Liver (tissue), 8 donors: ENCODE measurements at regions not wholly inside any gene's neighbourhood (a gene's known extent, or its start where the extent isn't known, plus 50 kb on each side); places are given as distances from the start of the nearest gene placed in this dataset.

ENCODE experiments used
- DNase-seq: peaks from one replicate; pipeline ENCODE4 v3.0.0-alpha.2; 2017; ENCODE audit warnings: low spot score
- H3K27ac ChIP-seq, 2 donors: one replicate each; pipeline ENCODE4 v1.7.0; 2013; ENCODE audit warnings: inconsistent platforms in 2 of 2, low read length in 2 of 2, control low read depth in 1 of 2, low read depth in 1 of 2, mild to moderate bottlenecking in 1 of 2
- H3K27me3 ChIP-seq, 4 donors: one replicate each; pipeline versions ENCODE4 v1.6.1 to v1.7.0; 2013; ENCODE audit warnings: low read length in 3 of 4, inconsistent platforms in 1 of 4, mild to moderate bottlenecking in 1 of 4, moderate library complexity in 1 of 4; ENCODE audit not compliant: control insufficient read depth in 4 of 4, insufficient read depth in 4 of 4
- H3K36me3 ChIP-seq, 4 donors: one replicate each; pipeline versions ENCODE4 v1.6.1 to v1.7.0; 2013; ENCODE audit warnings: low read length in 3 of 4, mild to moderate bottlenecking in 3 of 4, low read depth in 1 of 4, moderate library complexity in 1 of 4; ENCODE audit not compliant: control insufficient read depth in 4 of 4, insufficient read depth in 3 of 4
- H3K4me1 ChIP-seq, 4 donors: one replicate each; pipeline versions ENCODE4 v1.6.1 to v1.7.0; 2013; ENCODE audit warnings: low read length in 3 of 4, mild to moderate bottlenecking in 3 of 4, moderate library complexity in 1 of 4; ENCODE audit not compliant: control insufficient read depth in 4 of 4, insufficient read depth in 4 of 4
- H3K4me3 ChIP-seq, 3 donors: one replicate each; pipeline versions ENCODE4 v1.6.1 to v1.7.0; 2013; ENCODE audit warnings: low read length in 3 of 3, control low read depth in 1 of 3, low read depth in 1 of 3, mild to moderate bottlenecking in 1 of 3
- H3K9ac ChIP-seq, 2 donors: one replicate each; pipeline ENCODE4 v1.7.0; 2013; ENCODE audit warnings: low read length in 2 of 2, mild to moderate bottlenecking in 2 of 2, moderate library complexity in 2 of 2, control low read depth in 1 of 2, low read depth in 1 of 2
- H3K9me3 ChIP-seq, 4 donors: one replicate each; pipeline versions ENCODE4 v1.6.1 to v1.7.0; 2013; ENCODE audit warnings: low read length in 3 of 4; ENCODE audit not compliant: control insufficient read depth in 4 of 4
- ATF3 ChIP-seq: IDR thresholded peaks from 2 replicates; pipeline ENCODE4 v1.6.1; 2016; ENCODE audit warnings: antibody characterized with exemption
- CTCF ChIP-seq: fragments of 150-350 bp; IDR thresholded peaks from 2 replicates; pipeline ENCODE4 v1.5.1; 2017; ENCODE audit warnings: improper control_type of control experiment, low read depth, low read length; ENCODE audit not compliant: missing input control
- EGR1 ChIP-seq, 2 donors: IDR thresholded peaks; 2 replicates each; pipeline ENCODE4 v1.6.1; 2016 to 2018; ENCODE audit warnings: antibody characterized with exemption in 2 of 2, low read depth in 2 of 2
- FOXA1 ChIP-seq: IDR thresholded peaks from 2 replicates; pipeline ENCODE4 v1.6.1; 2016; ENCODE audit warnings: antibody characterized with exemption
- FOXA2 ChIP-seq: IDR thresholded peaks from 2 replicates; pipeline ENCODE4 v1.6.1; 2016; ENCODE audit warnings: antibody characterized with exemption
- GABPA ChIP-seq, 2 donors: IDR thresholded peaks in 1 of 2; conservative IDR thresholded peaks in 1 of 2; 2 replicates each; pipeline ENCODE4 v1.6.1; 2016; ENCODE audit warnings: antibody characterized with exemption in 2 of 2, mild to moderate bottlenecking in 1 of 2, moderate library complexity in 1 of 2
- HNF4A ChIP-seq, 2 donors: conservative IDR thresholded peaks; 2 replicates each; pipeline ENCODE4 v1.6.1; 2016; ENCODE audit warnings: antibody characterized with exemption in 2 of 2, mild to moderate bottlenecking in 2 of 2
- HNF4G ChIP-seq: IDR thresholded peaks from 2 replicates; pipeline ENCODE4 v1.6.1; 2016; ENCODE audit warnings: antibody characterized with exemption
- JUND ChIP-seq, 2 donors: IDR thresholded peaks; 2 replicates each; pipeline ENCODE4 v1.6.1; 2016; ENCODE audit warnings: antibody characterized with exemption in 2 of 2
- MAX ChIP-seq: IDR thresholded peaks from 2 replicates; pipeline ENCODE4 v1.6.1; 2016; ENCODE audit warnings: antibody characterized with exemption
- NR2F2 ChIP-seq: IDR thresholded peaks from 2 replicates; pipeline ENCODE4 v1.6.1; 2016; ENCODE audit warnings: antibody characterized with exemption
- RAD21 ChIP-seq, 2 donors: IDR thresholded peaks; 2 replicates each; pipeline ENCODE4 v1.6.1; 2016; ENCODE audit warnings: antibody characterized with exemption in 2 of 2, mild to moderate bottlenecking in 2 of 2
- REST ChIP-seq: IDR thresholded peaks from 2 replicates; pipeline ENCODE4 v1.6.1; 2016; ENCODE audit warnings: antibody characterized with exemption, mild to moderate bottlenecking
- RXRA ChIP-seq, 2 donors: IDR thresholded peaks; 2 replicates each; pipeline ENCODE4 v1.6.1; 2017 to 2018; ENCODE audit warnings: antibody characterized with exemption in 2 of 2, mild to moderate bottlenecking in 1 of 2
- SP1 ChIP-seq: IDR thresholded peaks from 2 replicates; pipeline ENCODE4 v1.6.1; 2018; ENCODE audit warnings: antibody characterized with exemption, mild to moderate bottlenecking
- TAF1 ChIP-seq: conservative IDR thresholded peaks from 2 replicates; pipeline ENCODE4 v1.6.1; 2016; ENCODE audit warnings: antibody characterized with exemption, mild to moderate bottlenecking
- YY1 ChIP-seq: IDR thresholded peaks from 2 replicates; pipeline ENCODE4 v1.6.1; 2016; ENCODE audit warnings: antibody characterized with exemption, mild to moderate bottlenecking
- ZBTB33 ChIP-seq: IDR thresholded peaks from 2 replicates; pipeline ENCODE4 v1.6.1; 2016; ENCODE audit warnings: antibody characterized with exemption
- WGBS: extraction: QIAGEN DNeasy Blood & Tissue Kit; methylation state at CpG from one replicate; pipeline ENCODE4 v1.1.7; 2013; 5-methylcytosine and 5-hydroxymethylcytosine counted together
- donor health status: healthy.
- donor health status: healthy.
- donor health status: healthy.
- donor health status: healthy.
- donor health status: healthy.

GRCh38 chr1:78222225-78222959 is 176.6 kb downstream of the GIPC2 start:
- Histone ChIP-seq H3K9me3 (peaks cover 0 to 9% (median 0%) of the 10 kb centered on the region in 4 donors), H3K4me3 (peak overlapping the region in 2 of 3 donors; percentile 24 to 48), H3K4me1 (peaks cover 8 to 54% (median 37%) of the 10 kb centered on the region in 4 donors), H3K27ac (peak overlapping the region; percentile 86 to 92), H3K9ac (peak overlapping the region in 1 of 2 donors; percentile 85), H3K27me3 (no peaks in the 10 kb centered on the region), H3K36me3 (no peaks in the 10 kb centered on the region)
- WGBS, result 39% methylated on average over 5 of the region's 5 CpGs
- TF ChIP-seq RAD21 (IDR thresholded peaks at IDR 0.05) (peak; percentile 37 to 49), YY1 (peak; percentile 29), REST (peak; percentile 32), SP1 (peak; percentile 93), JUND (IDR thresholded peaks at IDR 0.05) (no peak), HNF4A (conservative IDR thresholded peaks at IDR 0.05) (peak; percentile 77 to 82), EGR1 (IDR thresholded peaks at IDR 0.05; ENCODE audit: low read depth in 2 of 2) (no peak), HNF4G (peak; percentile 72), FOXA1 (no peak), GABPA (IDR thresholded peaks at IDR 0.05 in 1 of 2, conservative IDR thresholded peaks at IDR 0.05 in 1 of 2) (no peak), RXRA (IDR thresholded peaks at IDR 0.05) (peak; percentile 45 to 56)
- no peak for DNase-seq

GRCh38 chr1:78222960-78223358 is 177.2 kb downstream of the GIPC2 start:
- Histone ChIP-seq H3K9ac (peak overlapping the region; percentile 23 to 85), H3K4me3 (peak overlapping the region; percentile 8 to 48 (median 24)), H3K4me1 (peaks cover 8 to 58% (median 38%) of the 10 kb centered on the region in 4 donors), H3K9me3 (peaks cover 0 to 9% (median 0%) of the 10 kb centered on the region in 4 donors), H3K36me3 (no peaks in the 10 kb centered on the region), H3K27ac (peak overlapping the region; percentile 86 to 92), H3K27me3 (no peaks in the 10 kb centered on the region)
- DNase-seq, result no peak
- TF ChIP-seq NR2F2, result no peak
- TF ChIP-seq ZBTB33, result no peak
- no peak for TF ChIP-seq GABPA (IDR thresholded peaks at IDR 0.05 in 1 of 2, conservative IDR thresholded peaks at IDR 0.05 in 1 of 2)
- no peak for TF ChIP-seq REST
- TF ChIP-seq FOXA2, result no peak
- TF ChIP-seq SP1, result no peak
- TF ChIP-seq FOXA1, result no peak
- no peak for TF ChIP-seq RXRA (IDR thresholded peaks at IDR 0.05)
- no peak for TF ChIP-seq CTCF
- TF ChIP-seq ATF3, result no peak
- TF ChIP-seq YY1, result no peak
- no peak for TF ChIP-seq HNF4A (conservative IDR thresholded peaks at IDR 0.05)
- TF ChIP-seq EGR1 (IDR thresholded peaks at IDR 0.05; ENCODE audit: low read depth in 2 of 2), result no peak
- TF ChIP-seq HNF4G, result no peak
- no peak for TF ChIP-seq JUND (IDR thresholded peaks at IDR 0.05)
- TF ChIP-seq RAD21 (IDR thresholded peaks at IDR 0.05), result no peak
- no peak for TF ChIP-seq TAF1
- TF ChIP-seq MAX, result no peak
